Adrenal gland (tissue), 5 donors: ENCODE measurements at regions not wholly inside any gene's neighbourhood (a gene's known extent, or its start where the extent isn't known, plus 50 kb on each side); places are given as distances from the start of the nearest gene placed in this dataset.

ENCODE experiments used
- CTCF ChIP-seq, 6 experiments: fragments of 450-650 bp in 4 of 6; fragments of 200-600 bp in 2 of 6; sonication (generic) in 1 of 6; IDR thresholded peaks; 1 replicate in 5 of 6; 2 replicates in 1 of 6; pipeline versions ENCODE4 v1.5.1 to v1.8.0; 2016 to 2021; ENCODE audit warnings: antibody characterized with exemption in 6 of 6, mild to moderate bottlenecking in 2 of 6, moderate library complexity in 1 of 6
- POLR2A ChIP-seq, 2 donors: fragments of 450-650 bp; IDR thresholded peaks; one replicate each; pipeline ENCODE4 v1.6.1; 2017; ENCODE audit warnings: antibody characterized with exemption in 2 of 2, mild to moderate bottlenecking in 2 of 2, moderate library complexity in 1 of 2
- donor health status: DM: no; HTN: no; CAD: no.

- peak in 1 of 6 experiments; percentile 1 for TF ChIP-seq CTCF (IDR thresholded peaks at IDR 0.05)
- TF ChIP-seq POLR2A (IDR thresholded peaks at IDR 0.05) = no peak
Observed at GRCh38 chr13:22455036-22455435, 725.7 kb upstream of the SGCG start.
